PC-3 (cell line): ENCODE measurements at regions not wholly inside any gene's neighbourhood (a gene's known extent, or its start where the extent isn't known, plus 50 kb on each side); places are given as distances from the start of the nearest gene placed in this dataset.

ENCODE experiments used
- EZH2 ChIP-seq: fragments of 300-600 bp; sonication (generic); IDR thresholded peaks from one replicate; pipeline ENCODE4 v1.6.1; 2017; ENCODE audit warnings: antibody characterized with exemption, mild to moderate bottlenecking, low read length; ENCODE audit not compliant: unreplicated experiment
- EZH2phosphoT487 ChIP-seq: fragments of 300-600 bp; sonication (generic); IDR thresholded peaks from 2 replicates; pipeline ENCODE4 v1.6.1; 2018; ENCODE audit warnings: mild to moderate bottlenecking, antibody characterized with exemption, low read length, borderline replicate concordance
- TF ChIP-seq, protein P1 (sequence below): fragments of 300-600 bp; sonication (generic); conservative IDR thresholded peaks from 2 replicates; pipeline ENCODE4 v1.5.1; 2017; ENCODE audit warnings: antibody characterized with exemption, low read depth, mild to moderate bottlenecking, low read length

DNA sequence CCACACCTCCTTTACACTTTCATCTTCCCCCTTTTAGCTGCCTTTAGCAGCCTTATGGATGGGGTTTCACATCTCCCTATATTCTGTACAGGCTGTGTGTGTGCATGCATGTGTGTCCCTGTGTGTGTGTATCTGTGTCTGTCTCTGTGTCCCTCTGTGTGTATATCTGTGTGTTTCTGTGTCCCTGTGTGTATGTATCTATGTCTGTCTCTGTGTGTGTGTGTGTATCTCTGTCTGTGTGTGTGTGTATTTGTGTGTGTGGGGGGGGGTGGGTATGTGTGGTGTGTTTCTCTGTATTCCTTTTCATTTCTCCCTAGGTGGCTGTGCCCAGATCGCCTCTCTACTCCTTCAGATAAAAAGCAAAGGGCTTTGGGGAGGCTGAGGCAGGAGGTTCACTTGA is 52.2 kb upstream of the CD83 start:
- TF ChIP-seq EZH2 = no peak
- TF ChIP-seq, protein P1, sequence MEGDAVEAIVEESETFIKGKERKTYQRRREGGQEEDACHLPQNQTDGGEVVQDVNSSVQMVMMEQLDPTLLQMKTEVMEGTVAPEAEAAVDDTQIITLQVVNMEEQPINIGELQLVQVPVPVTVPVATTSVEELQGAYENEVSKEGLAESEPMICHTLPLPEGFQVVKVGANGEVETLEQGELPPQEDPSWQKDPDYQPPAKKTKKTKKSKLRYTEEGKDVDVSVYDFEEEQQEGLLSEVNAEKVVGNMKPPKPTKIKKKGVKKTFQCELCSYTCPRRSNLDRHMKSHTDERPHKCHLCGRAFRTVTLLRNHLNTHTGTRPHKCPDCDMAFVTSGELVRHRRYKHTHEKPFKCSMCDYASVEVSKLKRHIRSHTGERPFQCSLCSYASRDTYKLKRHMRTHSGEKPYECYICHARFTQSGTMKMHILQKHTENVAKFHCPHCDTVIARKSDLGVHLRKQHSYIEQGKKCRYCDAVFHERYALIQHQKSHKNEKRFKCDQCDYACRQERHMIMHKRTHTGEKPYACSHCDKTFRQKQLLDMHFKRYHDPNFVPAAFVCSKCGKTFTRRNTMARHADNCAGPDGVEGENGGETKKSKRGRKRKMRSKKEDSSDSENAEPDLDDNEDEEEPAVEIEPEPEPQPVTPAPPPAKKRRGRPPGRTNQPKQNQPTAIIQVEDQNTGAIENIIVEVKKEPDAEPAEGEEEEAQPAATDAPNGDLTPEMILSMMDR = no peak
- no peak for TF ChIP-seq EZH2phosphoT487
